ENCODE measurements at regions not wholly inside any gene's neighbourhood (a gene's known extent, or its start where the extent isn't known, plus 50 kb on each side); places are given as distances from the start of the nearest gene placed in this dataset.
"Not testable (repeated sequence)": the region's sequence is repeated elsewhere in the genome, so short reads cannot be mapped to it uniquely, and the experiment has no call there.

- DNase-seq = no peak
- in situ Hi-C loops (cut with MboI; ENCODE audit: low pct_unique_long_range_greater_than_20kb, low sequenced_read_pairs) = no loop called here
These were observed 166.4 kb downstream of the TEX29 start for GRCh38 chr13:111486801-111487200.

- in situ Hi-C loops (cut with MboI; ENCODE audit: low pct_unique_long_range_greater_than_20kb, low sequenced_read_pairs) = no loop called here
- DNase-seq = no peak
These were observed 168.2 kb downstream of the TEX29 start for GRCh38 chr13:111488486-111489132.

- DNase-seq = no peak
- in situ Hi-C loops (cut with MboI; ENCODE audit: low pct_unique_long_range_greater_than_20kb, low sequenced_read_pairs) = no loop called here
These were observed 168.9 kb downstream of the TEX29 start for GRCh38 chr13:111489301-111489700.

GRCh38 chr13:111490611-111491010 is 170.2 kb downstream of the TEX29 start:
- in situ Hi-C loops (cut with MboI; ENCODE audit: low pct_unique_long_range_greater_than_20kb, low sequenced_read_pairs) = no loop called here

GRCh38 chr13:111491021-111491420 is 170.6 kb downstream of the TEX29 start:
- no peak for DNase-seq
- in situ Hi-C loops (cut with MboI; ENCODE audit: low pct_unique_long_range_greater_than_20kb, low sequenced_read_pairs) = no loop called here

More at GRCh38 chr13:111490611-111491010, 170.2 kb downstream of the TEX29 start:
- no peak for DNase-seq

- no peak for DNase-seq
- in situ Hi-C loops (cut with MboI; ENCODE audit: low pct_unique_long_range_greater_than_20kb, low sequenced_read_pairs) = no loop called here
These were observed 171.2 kb downstream of the TEX29 start for GRCh38 chr13:111491659-111492058.

GRCh38 chr13:111492341-111492950 is 172.0 kb downstream of the TEX29 start:
- no peak for DNase-seq

GRCh38 chr13:111492958-111493357 is 172.5 kb downstream of the TEX29 start:
- in situ Hi-C loops (cut with MboI; ENCODE audit: low pct_unique_long_range_greater_than_20kb, low sequenced_read_pairs) = no loop called here
- DNase-seq = no peak

More at GRCh38 chr13:111492341-111492950, 172.0 kb downstream of the TEX29 start:
- in situ Hi-C loops (cut with MboI; ENCODE audit: low pct_unique_long_range_greater_than_20kb, low sequenced_read_pairs) = no loop called here

GRCh38 chr13:111493468-111493867 is 173.0 kb downstream of the TEX29 start:
- in situ Hi-C loops (cut with MboI; ENCODE audit: low pct_unique_long_range_greater_than_20kb, low sequenced_read_pairs) = no loop called here
- no peak for DNase-seq

GRCh38 chr13:111494641-111495040 is 174.2 kb downstream of the TEX29 start:
- no peak for DNase-seq
- in situ Hi-C loops (cut with MboI; ENCODE audit: low pct_unique_long_range_greater_than_20kb, low sequenced_read_pairs) = no loop called here

GRCh38 chr13:111501596-111502535 is 181.4 kb downstream of the TEX29 start:
- in situ Hi-C loops (cut with MboI; ENCODE audit: low pct_unique_long_range_greater_than_20kb, low sequenced_read_pairs); DNase-seq: not testable (repeated sequence)

- in situ Hi-C loops (cut with MboI; ENCODE audit: low pct_unique_long_range_greater_than_20kb, low sequenced_read_pairs) = no loop called here
- no peak for DNase-seq
These were observed 182.5 kb downstream of the TEX29 start for GRCh38 chr13:111502957-111503356.

- in situ Hi-C loops (cut with MboI; ENCODE audit: low pct_unique_long_range_greater_than_20kb, low sequenced_read_pairs) = no loop called here
- DNase-seq = no peak
These were observed 182.9 kb downstream of the TEX29 start for GRCh38 chr13:111503376-111503775.

- DNase-seq = no peak
- in situ Hi-C loops (cut with MboI; ENCODE audit: low pct_unique_long_range_greater_than_20kb, low sequenced_read_pairs) = no loop called here
These were observed 183.7 kb downstream of the TEX29 start for GRCh38 chr13:111503905-111504695.

- in situ Hi-C loops (cut with MboI; ENCODE audit: low pct_unique_long_range_greater_than_20kb, low sequenced_read_pairs) = no loop called here
- DNase-seq = peak; percentile 19
These were observed 184.8 kb downstream of the TEX29 start for GRCh38 chr13:111505175-111505777.

- in situ Hi-C loops (cut with MboI; ENCODE audit: low pct_unique_long_range_greater_than_20kb, low sequenced_read_pairs) = no loop called here
- no peak for DNase-seq
These were observed 185.7 kb downstream of the TEX29 start for GRCh38 chr13:111506125-111506524.

GRCh38 chr13:111506621-111507020 is 186.2 kb downstream of the TEX29 start:
- no peak for DNase-seq
- in situ Hi-C loops (cut with MboI; ENCODE audit: low pct_unique_long_range_greater_than_20kb, low sequenced_read_pairs) = no loop called here

- in situ Hi-C loops (cut with MboI; ENCODE audit: low pct_unique_long_range_greater_than_20kb, low sequenced_read_pairs) = no loop called here
- DNase-seq = no peak
These were observed 187.9 kb downstream of the TEX29 start for GRCh38 chr13:111508164-111508870.
